A549 (cell line): ENCODE measurements at regions not wholly inside any gene's neighbourhood (a gene's known extent, or its start where the extent isn't known, plus 50 kb on each side); places are given as distances from the start of the nearest gene placed in this dataset.

Source experiments
- ATAC-seq, 2 experiments: fragments of 200-7000 bp in 1 of 2; fragments of >200 bp in 1 of 2; cut with Nextera tagmentation in 1 of 2; cut with Tn5 transposase in 1 of 2; 3 replicates each; pipeline versions ENCODE4 v1.8.0 to v1.9.1; 2018 to 2020; ENCODE audit warnings: mild to moderate bottlenecking in 1 of 2, moderate library complexity in 1 of 2
- CTCF ChIA-PET: fragments of 300-600 bp; sonication (Branson Sonifier 250); formaldehyde crosslinking; extraction: SDS; loops from one replicate; lab custom pipeline; 2021; ENCODE audit warnings: antibody characterized with exemption, inconsistent platforms; lab: Yijun Ruan, JAX
- POLR2A ChIA-PET: fragments of 350-600 bp; formaldehyde crosslinking; extraction: SDS; loops from one replicate; lab custom pipeline; 2021; ENCODE audit warnings: antibody characterized with exemption, inconsistent platforms; lab: Yijun Ruan, JAX
- DNase-seq, 2 experiments: peaks; one replicate each; pipeline versions ENCODE4 v3.0.0 to v3.0.0-alpha.2; 2011 to 2016; ENCODE audit warnings: low read depth in 1 of 2, low spot score in 1 of 2
- FAIRE-seq: peaks from 2 replicates; lab custom pipeline; 2011; peaks lifted over from hg19 to GRCh38; lab: Jason Lieb, UNC
- H3K27ac ChIP-seq, 2 experiments: fragments of >200 bp; sonication (Bioruptor Twin); formaldehyde crosslinking; 3 replicates each; pipeline ENCODE4 v1.5.1; 2016 to 2017
- H3K4me1 ChIP-seq: fragments of >200 bp; sonication (Bioruptor Twin); formaldehyde crosslinking; 3 replicates; pipeline ENCODE4 v1.6.1; 2016
- H3K4me2 ChIP-seq: fragments of >200 bp; sonication (Bioruptor Twin); formaldehyde crosslinking; 3 replicates; pipeline ENCODE4 v1.6.1; 2016
- H3K4me3 ChIP-seq: fragments of >200 bp; sonication (Bioruptor Twin); formaldehyde crosslinking; 3 replicates; pipeline ENCODE4 v1.5.1; 2016
- H3K9me3 ChIP-seq: fragments of >200 bp; sonication (Bioruptor Twin); formaldehyde crosslinking; 3 replicates; pipeline ENCODE4 v1.6.1; 2016
- EP300 ChIP-seq, 2 experiments: fragments of >200 bp; sonication (Bioruptor Twin); formaldehyde crosslinking; IDR thresholded peaks; 2 replicates in 1 of 2; 3 replicates in 1 of 2; pipeline ENCODE4 v1.6.1; 2016 to 2017
- GATA3 ChIP-seq: IDR thresholded peaks from 2 replicates; pipeline ENCODE4 v1.6.1; 2012; ENCODE audit warnings: borderline replicate concordance
- HEYL ChIP-seq: fragments of 250-450 bp; sonication (Bioruptor Pico); IDR thresholded peaks from 2 replicates; pipeline ENCODE4 v1.8.0; 2021; ENCODE audit warnings: mild to moderate bottlenecking, moderate library complexity
- HOXA7 ChIP-seq: fragments of 250-450 bp; sonication (Bioruptor Pico); IDR thresholded peaks from 2 replicates; pipeline ENCODE4 v1.5.0; 2020; ENCODE audit warnings: mild to moderate bottlenecking, moderate library complexity
- KDM5A ChIP-seq: fragments of 200-600 bp; sonication (generic); IDR thresholded peaks from 2 replicates; pipeline ENCODE4 v1.6.1; 2016; ENCODE audit warnings: antibody characterized with exemption, mild to moderate bottlenecking
- MYC ChIP-seq: IDR thresholded peaks from 2 replicates; pipeline ENCODE4 v1.6.1; 2012; ENCODE audit warnings: mild to moderate bottlenecking, inconsistent platforms, low read length, improper control_type of control experiment, borderline replicate concordance
- NFE2L2 ChIP-seq: fragments of 150-350 bp; conservative IDR thresholded peaks from 2 replicates; pipeline ENCODE4 v1.6.1; 2014; ENCODE audit warnings: low read length
- NPAS2 ChIP-seq: fragments of 250-450 bp; sonication (Bioruptor Pico); IDR thresholded peaks from 2 replicates; pipeline ENCODE4 v1.8.0; 2022; ENCODE audit warnings: mild to moderate bottlenecking, moderate library complexity, borderline replicate concordance
- POLR2AphosphoS2 ChIP-seq: conservative IDR thresholded peaks from 2 replicates; pipeline ENCODE4 v1.6.1; 2012; ENCODE audit warnings: low read length, improper control_type of control experiment, inconsistent platforms
- RAD21 ChIP-seq, 2 experiments: fragments of >200 bp in 1 of 2; sonication (Bioruptor Twin) in 1 of 2; formaldehyde crosslinking in 1 of 2; IDR thresholded peaks in 1 of 2; conservative IDR thresholded peaks in 1 of 2; 2 replicates in 1 of 2; 3 replicates in 1 of 2; pipeline ENCODE4 v1.6.1; 2012 to 2018; ENCODE audit warnings: inconsistent platforms in 1 of 2
- RARB ChIP-seq: fragments of 250-450 bp; sonication (Bioruptor Pico); IDR thresholded peaks from 2 replicates; pipeline ENCODE4 v1.8.0; 2021; ENCODE audit warnings: mild to moderate bottlenecking, moderate library complexity
- SMC3 ChIP-seq: fragments of >200 bp; sonication (Bioruptor Twin); formaldehyde crosslinking; IDR thresholded peaks from 3 replicates; pipeline ENCODE4 v1.6.1; 2018; ENCODE audit warnings: inconsistent platforms
- SREBF2 ChIP-seq: fragments of 450-650 bp; IDR thresholded peaks from 2 replicates; pipeline ENCODE4 v1.6.1; 2014; ENCODE audit warnings: mild to moderate bottlenecking, moderate library complexity
- ZC3H11A ChIP-seq: fragments of 450-650 bp; IDR thresholded peaks from 2 replicates; pipeline ENCODE4 v1.6.1; 2014; ENCODE audit warnings: antibody characterized with exemption, mild to moderate bottlenecking
- ZSCAN20 ChIP-seq: fragments of 250-450 bp; sonication (Bioruptor Pico); IDR thresholded peaks from 2 replicates; pipeline ENCODE4 v1.8.0; 2022; ENCODE audit warnings: mild to moderate bottlenecking, moderate library complexity
- WGBS: methylation state at CpG from one replicate; pipeline ENCODE4 v1.1.6; 2017; ENCODE audit errors: missing lambda C conversion rate; 5-methylcytosine and 5-hydroxymethylcytosine counted together
- TF ChIP-seq, protein P1 (sequence below): fragments of 150-350 bp; IDR thresholded peaks from 2 replicates; pipeline ENCODE4 v1.6.1; 2014; ENCODE audit warnings: low read depth, mild to moderate bottlenecking, low read length
- TF ChIP-seq, protein P2 (sequence below): fragments of 250-450 bp; sonication (Bioruptor Pico); IDR thresholded peaks from 2 replicates; pipeline ENCODE4 v1.5.0; 2021; ENCODE audit warnings: mild to moderate bottlenecking, moderate library complexity, borderline replicate concordance
- TF ChIP-seq, protein P3 (sequence below): fragments of 250-450 bp; sonication (Bioruptor Pico); IDR thresholded peaks from 2 replicates; pipeline ENCODE4 v1.5.0; 2020; ENCODE audit warnings: low read depth, mild to moderate bottlenecking, moderate library complexity
- TF ChIP-seq, protein P4 (sequence below): fragments of >200 bp; sonication (Bioruptor Twin); formaldehyde crosslinking; IDR thresholded peaks from 3 replicates; pipeline ENCODE4 v1.6.1; 2016
- TF ChIP-seq, protein P5 (sequence below): fragments of >200 bp; sonication (Bioruptor Twin); formaldehyde crosslinking; IDR thresholded peaks from 2 replicates; pipeline ENCODE4 v1.6.1; 2016

DNA sequence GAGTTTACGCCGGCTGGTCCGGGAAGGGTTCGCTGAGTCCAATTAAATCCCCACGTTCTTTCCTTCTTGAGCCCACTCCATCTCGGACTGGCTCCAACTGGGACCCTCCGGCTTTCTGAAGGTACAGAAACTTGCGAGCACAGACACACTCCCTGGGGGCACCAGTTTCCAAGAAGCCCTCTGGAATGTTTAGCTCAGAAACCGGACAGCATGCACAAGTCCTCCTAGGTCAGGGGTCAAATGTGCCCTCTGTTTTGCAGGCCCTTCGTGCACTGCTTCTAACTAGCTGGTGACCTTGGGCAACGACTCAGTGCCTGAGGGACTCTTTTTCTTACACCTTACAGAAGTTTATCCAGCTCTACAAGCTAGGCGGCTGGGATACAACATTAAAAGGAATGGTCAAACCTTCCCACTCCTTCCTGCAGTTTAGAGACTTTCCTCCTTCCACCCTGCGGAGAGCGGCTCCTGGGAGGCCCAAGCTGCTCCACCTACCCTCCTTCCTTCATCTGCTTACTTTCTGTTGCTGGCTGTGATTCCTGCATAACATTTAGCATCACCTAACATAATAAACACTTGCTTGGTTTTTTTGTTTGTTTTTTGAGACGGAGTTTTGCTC lies 275.5 kb downstream of the BCOR start:
- WGBS = 94% methylated on average over 11 of the region's 15 CpGs
- no peak for ATAC-seq
- H3K4me2 ChIP-seq = no peak overlapping the region
- no peak for DNase-seq
- TF ChIP-seq, protein P1, sequence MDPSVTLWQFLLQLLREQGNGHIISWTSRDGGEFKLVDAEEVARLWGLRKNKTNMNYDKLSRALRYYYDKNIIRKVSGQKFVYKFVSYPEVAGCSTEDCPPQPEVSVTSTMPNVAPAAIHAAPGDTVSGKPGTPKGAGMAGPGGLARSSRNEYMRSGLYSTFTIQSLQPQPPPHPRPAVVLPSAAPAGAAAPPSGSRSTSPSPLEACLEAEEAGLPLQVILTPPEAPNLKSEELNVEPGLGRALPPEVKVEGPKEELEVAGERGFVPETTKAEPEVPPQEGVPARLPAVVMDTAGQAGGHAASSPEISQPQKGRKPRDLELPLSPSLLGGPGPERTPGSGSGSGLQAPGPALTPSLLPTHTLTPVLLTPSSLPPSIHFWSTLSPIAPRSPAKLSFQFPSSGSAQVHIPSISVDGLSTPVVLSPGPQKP = no peak
- no peak for TF ChIP-seq HOXA7
- TF ChIP-seq KDM5A = no peak
- TF ChIP-seq, protein P2, sequence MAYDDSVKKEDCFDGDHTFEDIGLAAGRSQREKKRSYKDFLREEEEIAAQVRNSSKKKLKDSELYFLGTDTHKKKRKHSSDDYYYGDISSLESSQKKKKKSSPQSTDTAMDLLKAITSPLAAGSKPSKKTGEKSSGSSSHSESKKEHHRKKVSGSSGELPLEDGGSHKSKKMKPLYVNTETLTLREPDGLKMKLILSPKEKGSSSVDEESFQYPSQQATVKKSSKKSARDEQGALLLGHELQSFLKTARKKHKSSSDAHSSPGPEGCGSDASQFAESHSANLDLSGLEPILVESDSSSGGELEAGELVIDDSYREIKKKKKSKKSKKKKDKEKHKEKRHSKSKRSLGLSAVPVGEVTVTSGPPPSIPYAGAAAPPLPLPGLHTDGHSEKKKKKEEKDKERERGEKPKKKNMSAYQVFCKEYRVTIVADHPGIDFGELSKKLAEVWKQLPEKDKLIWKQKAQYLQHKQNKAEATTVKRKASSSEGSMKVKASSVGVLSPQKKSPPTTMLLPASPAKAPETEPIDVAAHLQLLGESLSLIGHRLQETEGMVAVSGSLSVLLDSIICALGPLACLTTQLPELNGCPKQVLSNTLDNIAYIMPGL (CRISPR knock-in tag) = no peak
- TF ChIP-seq, protein P3, sequence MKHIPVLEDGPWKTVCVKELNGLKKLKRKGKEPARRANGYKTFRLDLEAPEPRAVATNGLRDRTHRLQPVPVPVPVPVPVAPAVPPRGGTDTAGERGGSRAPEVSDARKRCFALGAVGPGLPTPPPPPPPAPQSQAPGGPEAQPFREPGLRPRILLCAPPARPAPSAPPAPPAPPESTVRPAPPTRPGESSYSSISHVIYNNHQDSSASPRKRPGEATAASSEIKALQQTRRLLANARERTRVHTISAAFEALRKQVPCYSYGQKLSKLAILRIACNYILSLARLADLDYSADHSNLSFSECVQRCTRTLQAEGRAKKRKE (CRISPR knock-in tag) = no peak
- TF ChIP-seq, protein P4, sequence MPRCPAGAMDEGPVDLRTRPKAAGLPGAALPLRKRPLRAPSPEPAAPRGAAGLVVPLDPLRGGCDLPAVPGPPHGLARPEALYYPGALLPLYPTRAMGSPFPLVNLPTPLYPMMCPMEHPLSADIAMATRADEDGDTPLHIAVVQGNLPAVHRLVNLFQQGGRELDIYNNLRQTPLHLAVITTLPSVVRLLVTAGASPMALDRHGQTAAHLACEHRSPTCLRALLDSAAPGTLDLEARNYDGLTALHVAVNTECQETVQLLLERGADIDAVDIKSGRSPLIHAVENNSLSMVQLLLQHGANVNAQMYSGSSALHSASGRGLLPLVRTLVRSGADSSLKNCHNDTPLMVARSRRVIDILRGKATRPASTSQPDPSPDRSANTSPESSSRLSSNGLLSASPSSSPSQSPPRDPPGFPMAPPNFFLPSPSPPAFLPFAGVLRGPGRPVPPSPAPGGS = no peak
- TF ChIP-seq SREBF2 = no peak
- TF ChIP-seq, protein P5, sequence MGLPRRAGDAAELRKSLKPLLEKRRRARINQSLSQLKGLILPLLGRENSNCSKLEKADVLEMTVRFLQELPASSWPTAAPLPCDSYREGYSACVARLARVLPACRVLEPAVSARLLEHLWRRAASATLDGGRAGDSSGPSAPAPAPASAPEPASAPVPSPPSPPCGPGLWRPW = no peak
- TF ChIP-seq RARB (CRISPR knock-in tag) = no peak
- no peak for TF ChIP-seq ZC3H11A
- no peak for TF ChIP-seq RAD21 (conservative IDR thresholded peaks at IDR 0.05 in 1 of 2, IDR thresholded peaks at IDR 0.05 in 1 of 2)
- no peak for TF ChIP-seq POLR2AphosphoS2
- no peak for TF ChIP-seq GATA3
- no peak for TF ChIP-seq SMC3
- TF ChIP-seq HEYL = no peak
- no peak for TF ChIP-seq MYC
- no peak overlapping the region for H3K27ac ChIP-seq
- no peak overlapping the region for H3K4me3 ChIP-seq
- CTCF ChIA-PET = interaction anchor here (1.0 kb wide), 1 partner anchor 8 kb away, joined by 4 read pairs; no protein-coding TSS in a partner anchor
- H3K9me3 ChIP-seq = no peaks in the 10 kb centered on the region
- H3K4me1 ChIP-seq = peaks cover 16% of the 10 kb centered on the region
- FAIRE-seq = peak; percentile 67
- POLR2A ChIA-PET = no interaction called here

DNA sequence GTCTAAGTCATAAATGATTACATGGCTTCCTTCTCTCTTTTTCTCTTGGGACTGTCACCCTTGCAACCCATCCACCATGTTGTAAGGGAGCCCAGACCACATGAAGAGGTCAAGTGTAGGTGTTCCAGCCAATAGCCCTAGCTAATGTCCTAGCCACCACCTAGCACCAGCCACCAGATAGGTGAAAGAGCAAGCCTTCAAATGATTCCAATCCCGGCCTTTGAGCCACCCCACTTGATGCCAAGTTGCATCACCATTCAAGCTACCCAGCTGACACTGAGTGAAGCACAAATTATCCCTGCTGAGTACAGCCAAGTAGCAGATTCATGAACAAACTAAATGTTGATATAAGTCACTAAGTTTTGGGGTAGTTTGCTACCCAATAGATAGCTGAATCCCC lies 274.3 kb downstream of the BCOR start:
- no peak for ATAC-seq
- FAIRE-seq = no peak
- Histone ChIP-seq H3K27ac (no peak overlapping the region), H3K4me1 (peaks cover 6% of the 10 kb centered on the region), H3K9me3 (no peaks in the 10 kb centered on the region), H3K4me2 (no peak overlapping the region), H3K4me3 (no peak overlapping the region)
- 100% methylated on average over 1 of the region's 1 CpG for WGBS
- no peak for TF ChIP-seq EP300 (IDR thresholded peaks at IDR 0.05)
- no peak for TF ChIP-seq ZSCAN20 (CRISPR knock-in tag)
- no peak for TF ChIP-seq NPAS2 (CRISPR knock-in tag)
- no peak for TF ChIP-seq NFE2L2
- no peak for DNase-seq
- ChIA-PET CTCF (interaction anchor here (0.6 to 1.4 kb wide), 3 partner anchors 8 to 61 kb away, joined by 3 to 4 read pairs (median 3); no protein-coding TSS in a partner anchor), POLR2A (no interaction called here)
